ENCODE measurements at regions not wholly inside any gene's neighbourhood (a gene's known extent, or its start where the extent isn't known, plus 50 kb on each side); places are given as distances from the start of the nearest gene placed in this dataset.

DNA sequence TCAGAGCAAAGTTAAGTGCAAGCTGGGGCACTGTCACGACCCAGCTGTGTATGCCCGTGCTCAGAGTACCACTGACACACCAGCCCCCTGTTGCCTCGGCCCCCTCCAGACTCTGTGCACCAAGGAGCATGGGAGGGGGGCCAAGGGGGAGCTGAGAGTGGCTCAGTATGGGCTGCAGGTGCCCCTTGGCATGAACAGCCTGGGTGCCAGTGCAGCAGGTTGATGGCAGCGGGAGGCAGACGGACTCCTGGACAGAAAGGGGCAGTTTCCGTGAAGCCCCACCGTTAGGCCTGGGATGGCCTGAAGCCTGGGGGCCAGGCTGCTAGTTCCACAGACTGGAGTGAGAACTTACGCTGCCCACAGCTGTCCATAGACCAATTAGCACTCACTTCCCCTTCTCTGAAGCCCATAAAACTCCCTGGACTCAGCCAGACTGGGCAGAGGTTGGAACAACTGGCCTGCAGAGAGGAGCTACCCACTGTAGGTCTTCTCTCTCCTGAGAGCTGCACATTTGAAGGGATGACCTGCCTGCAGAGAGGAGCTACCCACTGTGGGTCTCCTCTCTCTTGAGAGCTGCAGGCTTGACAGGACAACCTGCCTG lies 182.8 kb downstream of the DEPDC1B start:
- no peak overlapping the region for H3K4me3 ChIP-seq (ENCODE audit: low read depth, low read length)
- DNase-seq (ENCODE audit: low read depth) = no peak
- TF ChIP-seq, protein P1, sequence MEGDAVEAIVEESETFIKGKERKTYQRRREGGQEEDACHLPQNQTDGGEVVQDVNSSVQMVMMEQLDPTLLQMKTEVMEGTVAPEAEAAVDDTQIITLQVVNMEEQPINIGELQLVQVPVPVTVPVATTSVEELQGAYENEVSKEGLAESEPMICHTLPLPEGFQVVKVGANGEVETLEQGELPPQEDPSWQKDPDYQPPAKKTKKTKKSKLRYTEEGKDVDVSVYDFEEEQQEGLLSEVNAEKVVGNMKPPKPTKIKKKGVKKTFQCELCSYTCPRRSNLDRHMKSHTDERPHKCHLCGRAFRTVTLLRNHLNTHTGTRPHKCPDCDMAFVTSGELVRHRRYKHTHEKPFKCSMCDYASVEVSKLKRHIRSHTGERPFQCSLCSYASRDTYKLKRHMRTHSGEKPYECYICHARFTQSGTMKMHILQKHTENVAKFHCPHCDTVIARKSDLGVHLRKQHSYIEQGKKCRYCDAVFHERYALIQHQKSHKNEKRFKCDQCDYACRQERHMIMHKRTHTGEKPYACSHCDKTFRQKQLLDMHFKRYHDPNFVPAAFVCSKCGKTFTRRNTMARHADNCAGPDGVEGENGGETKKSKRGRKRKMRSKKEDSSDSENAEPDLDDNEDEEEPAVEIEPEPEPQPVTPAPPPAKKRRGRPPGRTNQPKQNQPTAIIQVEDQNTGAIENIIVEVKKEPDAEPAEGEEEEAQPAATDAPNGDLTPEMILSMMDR (conservative IDR thresholded peaks at IDR 0.05; ENCODE audit: low read depth, low read length) = no peak

DNA sequence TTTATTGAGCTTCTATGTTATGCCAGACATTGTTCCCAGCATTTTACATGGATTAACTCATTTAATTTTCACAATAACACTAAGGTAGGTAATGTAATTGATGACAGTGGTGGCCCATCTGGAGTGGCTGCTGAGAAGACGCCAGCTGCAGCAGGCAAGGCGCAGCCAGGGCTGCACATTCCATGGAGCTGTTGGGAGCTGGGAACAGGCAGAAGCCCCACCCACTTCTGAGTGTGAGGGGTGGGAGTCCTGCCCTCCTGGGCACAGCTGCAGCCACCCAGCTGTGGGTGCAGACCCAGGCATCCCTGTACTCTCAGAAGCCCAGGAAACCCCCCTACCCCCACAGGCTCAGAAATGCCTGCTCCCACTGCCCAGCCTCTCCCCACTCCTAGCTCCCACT lies 183.3 kb downstream of the DEPDC1B start:
- DNase-seq (ENCODE audit: low read depth) = no peak
- TF ChIP-seq, protein P1 (conservative IDR thresholded peaks at IDR 0.05; ENCODE audit: low read depth, low read length) = no peak

DNA sequence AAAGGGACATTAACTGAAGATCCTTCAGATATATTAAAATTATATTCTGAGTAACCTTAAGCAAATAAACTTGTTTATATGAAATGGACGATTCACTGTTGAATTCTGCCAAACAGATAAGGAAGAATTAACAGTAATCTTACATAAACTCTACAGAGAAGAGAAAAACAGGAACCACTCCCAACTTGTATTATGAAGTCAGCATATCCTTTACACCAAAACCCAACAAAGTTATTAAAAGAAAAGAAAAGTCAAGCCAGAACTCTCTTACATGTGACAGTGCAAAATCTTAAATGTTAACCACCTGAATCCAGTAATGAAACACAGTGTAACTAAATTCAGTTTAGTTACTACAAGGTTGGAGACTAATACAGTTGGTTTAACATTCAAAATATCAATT lies 185.8 kb downstream of the DEPDC1B start:
- TF ChIP-seq, protein P1 (conservative IDR thresholded peaks at IDR 0.05; ENCODE audit: low read depth, low read length) = no peak
- H3K4me3 ChIP-seq (ENCODE audit: low read depth, low read length) = no peak overlapping the region

More for the DNA sequence above, 183.3 kb downstream of the DEPDC1B start:
- no peak overlapping the region for H3K4me3 ChIP-seq (ENCODE audit: low read depth, low read length)

DNA sequence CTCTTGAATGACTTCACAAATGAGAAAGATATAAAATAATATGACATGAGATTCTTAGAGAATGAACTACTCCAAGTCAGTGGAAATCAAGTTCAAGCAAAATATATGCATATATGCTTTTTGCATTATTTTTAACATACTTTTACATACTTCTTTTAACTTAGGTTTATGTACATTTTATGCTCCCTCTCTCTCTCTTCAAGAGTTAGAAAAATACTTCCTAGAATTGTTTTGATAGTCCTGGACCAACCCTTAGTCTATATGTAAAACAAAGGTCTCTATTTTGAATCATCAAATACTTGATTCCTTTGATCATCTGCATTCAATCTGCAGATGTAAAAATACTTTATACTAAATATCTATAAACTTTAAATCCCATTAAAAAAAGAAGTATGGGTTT lies 187.8 kb downstream of the DEPDC1B start:
- TF ChIP-seq, protein P1 (conservative IDR thresholded peaks at IDR 0.05; ENCODE audit: low read depth, low read length) = no peak
- no peak overlapping the region for H3K4me3 ChIP-seq (ENCODE audit: low read depth, low read length)
- no peak for DNase-seq (ENCODE audit: low read depth)

More for the DNA sequence above, 185.8 kb downstream of the DEPDC1B start:
- DNase-seq (ENCODE audit: low read depth) = no peak

DNA sequence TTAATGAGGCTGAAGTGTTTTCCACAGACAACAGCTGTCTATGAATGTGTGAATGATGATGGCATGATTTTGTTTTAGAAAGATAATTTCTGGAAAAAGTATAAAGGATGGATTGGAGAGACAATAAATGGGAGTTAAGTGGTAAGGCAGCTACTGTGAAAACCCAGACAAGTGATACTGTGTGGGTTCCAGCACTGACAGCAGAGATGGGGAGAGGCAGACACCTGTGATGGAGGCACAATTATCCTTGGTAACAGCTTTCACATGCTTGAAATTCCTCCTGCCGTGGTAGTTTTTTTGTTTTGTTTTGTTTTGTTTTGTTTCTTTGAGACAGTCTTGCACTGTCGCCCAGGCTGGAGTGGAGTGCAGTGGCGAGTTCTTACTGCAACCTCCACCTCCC lies 189.3 kb downstream of the DEPDC1B start:
- TF ChIP-seq, protein P1 (conservative IDR thresholded peaks at IDR 0.05; ENCODE audit: low read depth, low read length) = no peak
- no peak overlapping the region for H3K4me3 ChIP-seq (ENCODE audit: low read depth, low read length)
- no peak for DNase-seq (ENCODE audit: low read depth)

DNA sequence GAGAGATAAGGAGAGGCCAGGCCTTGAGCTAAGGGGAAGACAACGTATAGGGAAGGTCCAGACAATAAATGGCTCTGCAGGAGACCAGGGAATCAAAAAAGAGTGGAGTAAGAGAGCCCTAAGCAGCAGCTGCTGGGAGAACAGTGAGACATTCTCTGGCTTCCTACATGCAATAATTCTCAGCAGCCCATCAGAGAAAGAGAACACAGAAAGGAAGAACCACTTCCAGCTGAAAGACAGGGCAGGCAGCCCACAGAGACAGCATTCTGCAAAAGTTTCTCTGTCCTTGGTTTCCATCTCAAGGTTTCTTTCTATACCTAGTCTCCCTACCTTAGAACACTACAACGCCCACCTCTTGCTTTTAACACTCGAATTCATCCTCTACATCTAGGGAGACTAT lies 189.9 kb downstream of the DEPDC1B start:
- TF ChIP-seq, protein P1 (conservative IDR thresholded peaks at IDR 0.05; ENCODE audit: low read depth, low read length) = no peak
- no peak overlapping the region for H3K4me3 ChIP-seq (ENCODE audit: low read depth, low read length)
- DNase-seq (ENCODE audit: low read depth) = no peak

DNA sequence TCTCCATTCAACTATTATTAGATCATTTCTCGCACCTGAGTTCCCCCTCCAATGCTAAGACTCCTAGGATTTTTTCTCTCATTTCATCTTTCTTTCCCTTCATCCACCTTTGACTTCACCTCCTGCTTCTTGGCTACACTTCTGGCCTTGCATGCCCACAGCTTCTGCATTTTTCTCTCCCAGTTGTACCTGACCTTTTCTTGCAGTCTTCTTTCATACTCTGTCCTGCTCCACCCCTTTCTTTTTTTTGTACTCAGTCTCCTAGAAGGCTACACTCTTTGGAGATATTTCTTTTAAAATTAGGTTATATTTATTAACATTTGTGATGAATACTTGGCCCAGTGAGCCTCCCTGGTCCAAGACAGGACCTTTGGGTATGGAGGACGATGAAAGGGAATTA lies 190.4 kb downstream of the DEPDC1B start:
- H3K4me3 ChIP-seq (ENCODE audit: low read depth, low read length) = no peak overlapping the region
- TF ChIP-seq, protein P1 (conservative IDR thresholded peaks at IDR 0.05; ENCODE audit: low read depth, low read length) = no peak
- no peak for DNase-seq (ENCODE audit: low read depth)
